MCF 10A (cell line): ENCODE measurements at regions not wholly inside any gene's neighbourhood (a gene's known extent, or its start where the extent isn't known, plus 50 kb on each side); places are given as distances from the start of the nearest gene placed in this dataset.
A peak's percentile ranks its signal among the peaks of the same experiment; 100 is the strongest.

Source experiments
- BruUV-seq: library from RNA; stranded (reverse); fragments of 400-500 nt; replicated peaks from 2 replicates; lab custom pipeline; 2021; lab: Mats Ljungman, UMichigan
- CTCF ChIA-PET: fragments of 300-600 bp; sonication (Branson Sonifier 250); formaldehyde crosslinking; extraction: SDS; loops from one replicate; lab custom pipeline; 2021; ENCODE audit warnings: antibody characterized with exemption, inconsistent platforms; lab: Yijun Ruan, JAX
- POLR2A ChIA-PET: fragments of 300-600, 350-650 bp; sonication (Branson Sonifier 250); formaldehyde crosslinking; extraction: SDS; loops from one replicate; lab custom pipeline; 2020; ENCODE audit warnings: antibody characterized with exemption, inconsistent platforms; lab: Yijun Ruan, JAX
- DNase-seq: peaks from one replicate; pipeline ENCODE4 v3.0.0-alpha.2; 2018; ENCODE audit not compliant: unreplicated experiment
- H3K27ac Mint-ChIP-seq: one replicate; pipeline ENCODE4 v1.8.0; 2022; ENCODE audit warnings: mild to moderate bottlenecking, low read depth, mixed read lengths; ENCODE audit not compliant: unreplicated experiment
- H3K27me3 Mint-ChIP-seq: one replicate; pipeline ENCODE4 v1.8.0; 2022; ENCODE audit warnings: mixed read lengths; ENCODE audit not compliant: insufficient read depth, unreplicated experiment
- H3K36me3 Mint-ChIP-seq: one replicate; pipeline ENCODE4 v1.8.0; 2022; ENCODE audit warnings: mild to moderate bottlenecking, moderate library complexity, mixed read lengths; ENCODE audit not compliant: insufficient read depth, unreplicated experiment
- H3K4me1 Mint-ChIP-seq: one replicate; pipeline ENCODE4 v1.8.0; 2022; ENCODE audit warnings: mixed read lengths; ENCODE audit not compliant: insufficient read depth, unreplicated experiment
- H3K4me3 Mint-ChIP-seq: one replicate; pipeline ENCODE4 v1.8.0; 2022; ENCODE audit warnings: mild to moderate bottlenecking, moderate library complexity, mixed read lengths; ENCODE audit not compliant: unreplicated experiment
- H3K9me3 Mint-ChIP-seq: one replicate; pipeline ENCODE4 v1.8.0; 2022; ENCODE audit warnings: mixed read lengths; ENCODE audit not compliant: unreplicated experiment
- CTCF ChIP-seq: fragments of 200-600 bp; IDR thresholded peaks from one replicate; pipeline ENCODE4 v1.8.0; 2022; ENCODE audit warnings: antibody characterized with exemption, mild to moderate bottlenecking; ENCODE audit not compliant: unreplicated experiment
- intact Hi-C: fragments of 100-400 bp; cut with micrococcal nuclease; formaldehyde crosslinking; loops from 2 replicates; pipeline ENCODE4 v1.14.1; 2022

- ChIA-PET POLR2A (no interaction called here), CTCF (no interaction called here)
- DNase-seq: no peak
- Mint-ChIP-seq H3K27me3 (no peaks in the 10 kb centered on the region), H3K4me1 (peaks cover 11% of the 10 kb centered on the region), H3K4me3 (no peak overlapping the region), H3K27ac (no peak overlapping the region), H3K36me3 (no peaks in the 10 kb centered on the region), H3K9me3 (no peaks in the 10 kb centered on the region)
- TF ChIP-seq CTCF: no peak
- BruUV-seq: no TSS peak
- intact Hi-C loops: no loop called here
Measured at GRCh38 chr13:27853861-27854260, 61.6 kb downstream of the GSX1 start.

- no TSS peak for BruUV-seq
- POLR2A ChIA-PET: interaction anchor here (1.2 kb wide), 1 partner anchor 14 kb away, joined by 3 read pairs; no protein-coding TSS in a partner anchor
- intact Hi-C loops: no loop called here
- Mint-ChIP-seq H3K9me3 (no peaks in the 10 kb centered on the region), H3K4me3 (no peak overlapping the region), H3K4me1 (peaks cover 11% of the 10 kb centered on the region), H3K27me3 (no peaks in the 10 kb centered on the region), H3K27ac (no peak overlapping the region), H3K36me3 (no peaks in the 10 kb centered on the region)
- peak; percentile 48 for DNase-seq
- CTCF ChIA-PET: interaction anchor here (1.1 to 1.7 kb wide), 2 partner anchors 29 to 493 kb away, joined by 3 to 4 read pairs; no protein-coding TSS in a partner anchor
- no peak for TF ChIP-seq CTCF
Measured at GRCh38 chr13:27854606-27855005, 62.3 kb downstream of the GSX1 start.

- Mint-ChIP-seq H3K27me3 (no peaks in the 10 kb centered on the region), H3K27ac (no peak overlapping the region), H3K4me1 (peaks cover 11% of the 10 kb centered on the region), H3K4me3 (no peak overlapping the region), H3K36me3 (no peaks in the 10 kb centered on the region), H3K9me3 (no peaks in the 10 kb centered on the region)
- no peak for DNase-seq
- CTCF ChIA-PET: interaction anchor here (0.6 to 1.7 kb wide), 4 partner anchors 29 to 493 kb away, joined by 3 to 4 read pairs (median 4); no protein-coding TSS in a partner anchor
- POLR2A ChIA-PET: interaction anchor here (0.9 to 1.2 kb wide), 2 partner anchors 13 to 14 kb away, joined by 3 read pairs; no protein-coding TSS in a partner anchor
- intact Hi-C loops: no loop called here
- no peak for TF ChIP-seq CTCF
- no TSS peak for BruUV-seq
Measured at GRCh38 chr13:27855381-27855780, 63.1 kb downstream of the GSX1 start.

GRCh38 chr13:27857282-27857681 is 62.5 kb upstream of the PDX1 start:
- H3K9me3 Mint-ChIP-seq: no peaks in the 10 kb centered on the region
- intact Hi-C loops: no loop called here
- H3K4me3 Mint-ChIP-seq: no peak overlapping the region
- H3K36me3 Mint-ChIP-seq: no peaks in the 10 kb centered on the region
- POLR2A ChIA-PET: no interaction called here
- no peak for TF ChIP-seq CTCF
- H3K4me1 Mint-ChIP-seq: peaks cover 6% of the 10 kb centered on the region
- no peaks in the 10 kb centered on the region for H3K27me3 Mint-ChIP-seq
- no TSS peak for BruUV-seq
- CTCF ChIA-PET: interaction anchor here (1.3 kb wide), 1 partner anchor 11 kb away, joined by 3 read pairs; no protein-coding TSS in a partner anchor
- no peak for DNase-seq
- no peak overlapping the region for H3K27ac Mint-ChIP-seq
